Activated CD4-positive, alpha-beta memory T cell treated with anti-CD3 and anti-CD28 coated beads for 36 hours (primary cell): ENCODE measurements at regions not wholly inside any gene's neighbourhood (a gene's known extent, or its start where the extent isn't known, plus 50 kb on each side); places are given as distances from the start of the nearest gene placed in this dataset.

Experiments used
- CTCF ChIA-PET: fragments of 350-600 bp; sonication (Branson Sonifier 250); formaldehyde crosslinking; loops from one replicate; lab custom pipeline; 2021; ENCODE audit warnings: antibody characterized with exemption, inconsistent platforms; lab: Charles Lee
- POLR2A ChIA-PET: fragments of 350-600 bp; sonication (Branson Sonifier 250); formaldehyde crosslinking; loops from one replicate; lab custom pipeline; 2021; ENCODE audit warnings: antibody characterized with exemption; lab: Charles Lee
- DNase-seq: peaks from one replicate; pipeline ENCODE4 v3.0.0-alpha.2; 2020
- H3K27ac Mint-ChIP-seq: one replicate; pipeline ENCODE4 v1.8.0; 2021; ENCODE audit warnings: mixed read lengths
- H3K27me3 Mint-ChIP-seq: one replicate; pipeline ENCODE4 v1.8.0; 2021; ENCODE audit warnings: mixed read lengths
- H3K36me3 Mint-ChIP-seq: one replicate; pipeline ENCODE4 v1.8.0; 2021; ENCODE audit warnings: mixed read lengths
- H3K4me1 Mint-ChIP-seq: one replicate; pipeline ENCODE4 v1.8.0; 2021; ENCODE audit warnings: low read depth, mixed read lengths
- H3K4me3 Mint-ChIP-seq: one replicate; pipeline ENCODE4 v1.8.0; 2021; ENCODE audit warnings: mild to moderate bottlenecking, mixed read lengths
- H3K9me3 Mint-ChIP-seq: one replicate; pipeline ENCODE4 v1.8.0; 2021; ENCODE audit warnings: mixed read lengths
- intact Hi-C: fragments of 100-400 bp; cut with micrococcal nuclease; formaldehyde crosslinking; loops from one replicate; pipeline ENCODE4 v1.15.1; 2023

GRCh38 chr12:16901946-16902345, 296.0 kb upstream of the LMO3 start:
- intact Hi-C loops, result no loop called here
- POLR2A ChIA-PET, result no interaction called here
- DNase-seq, result no peak
- Mint-ChIP-seq H3K27me3 (no peaks in the 10 kb centered on the region), H3K9me3 (peaks cover 40% of the 10 kb centered on the region), H3K36me3 (no peaks in the 10 kb centered on the region), H3K27ac (no peak overlapping the region), H3K4me3 (no peak overlapping the region), H3K4me1 (no peaks in the 10 kb centered on the region)
- CTCF ChIA-PET, result no interaction called here

GRCh38 chr12:16893426-16893825, 287.5 kb upstream of the LMO3 start:
- Mint-ChIP-seq H3K4me1 (no peaks in the 10 kb centered on the region), H3K4me3 (no peak overlapping the region), H3K9me3 (peaks cover 17% of the 10 kb centered on the region), H3K27ac (no peak overlapping the region), H3K27me3 (no peaks in the 10 kb centered on the region), H3K36me3 (no peaks in the 10 kb centered on the region)
- ChIA-PET POLR2A (no interaction called here), CTCF (no interaction called here)
- intact Hi-C loops, result no loop called here
- DNase-seq, result no peak

GRCh38 chr12:16891673-16892072, 285.7 kb upstream of the LMO3 start:
- Mint-ChIP-seq H3K27me3 (no peaks in the 10 kb centered on the region), H3K36me3 (no peaks in the 10 kb centered on the region)
- POLR2A ChIA-PET, result no interaction called here

DNA sequence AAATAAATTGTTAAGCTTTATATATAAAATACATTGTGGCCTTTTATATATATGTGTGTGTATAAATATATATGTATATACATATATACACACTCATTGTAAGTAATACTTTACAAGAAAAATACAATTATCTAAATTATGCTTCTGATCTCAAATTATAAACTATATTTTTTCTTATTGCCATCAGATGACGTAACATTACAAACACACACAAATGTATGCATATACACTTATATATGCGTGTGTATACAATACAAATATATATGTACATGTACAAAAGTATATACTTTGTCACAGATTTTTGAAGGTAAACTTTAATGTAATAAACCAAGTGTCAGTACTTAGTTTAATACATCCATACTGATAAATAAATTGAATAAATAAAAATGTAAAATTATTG, 278.9 kb upstream of the LMO3 start:
- no peaks in the 10 kb centered on the region for H3K4me1 Mint-ChIP-seq
- DNase-seq, result no peak
- H3K9me3 Mint-ChIP-seq, result peaks cover 25% of the 10 kb centered on the region
- CTCF ChIA-PET, result no interaction called here
- no peaks in the 10 kb centered on the region for H3K27me3 Mint-ChIP-seq
- POLR2A ChIA-PET, result no interaction called here
- no peaks in the 10 kb centered on the region for H3K36me3 Mint-ChIP-seq
- intact Hi-C loops, result no loop called here
- H3K4me3 Mint-ChIP-seq, result no peak overlapping the region
- H3K27ac Mint-ChIP-seq, result no peak overlapping the region

More at GRCh38 chr12:16891673-16892072, 285.7 kb upstream of the LMO3 start:
- DNase-seq, result no peak
- H3K27ac Mint-ChIP-seq, result no peak overlapping the region
- intact Hi-C loops, result no loop called here
- H3K4me3 Mint-ChIP-seq, result no peak overlapping the region
- peaks cover 23% of the 10 kb centered on the region for H3K9me3 Mint-ChIP-seq
- no peaks in the 10 kb centered on the region for H3K4me1 Mint-ChIP-seq
- CTCF ChIA-PET, result no interaction called here

DNA sequence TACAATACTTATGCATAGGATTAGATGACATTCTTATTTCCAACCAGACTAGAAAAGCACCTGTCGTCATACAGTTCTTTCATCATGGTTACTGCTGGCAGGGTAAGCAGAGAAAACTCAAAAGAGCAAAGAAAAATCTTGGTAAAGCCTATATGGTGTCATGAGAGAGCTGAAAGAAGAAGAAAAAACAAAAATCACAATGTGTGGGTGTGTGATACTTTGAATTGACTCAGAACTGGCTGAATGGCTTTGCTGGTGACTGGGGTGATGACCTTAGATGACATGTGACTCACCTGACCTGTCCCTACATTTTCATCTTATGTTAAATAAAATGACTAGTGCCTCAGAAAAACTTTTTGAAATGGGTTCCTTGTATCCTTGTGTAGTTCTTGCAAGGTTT, 278.1 kb upstream of the LMO3 start:
- CTCF ChIA-PET, result no interaction called here
- Mint-ChIP-seq H3K4me3 (no peak overlapping the region), H3K36me3 (no peaks in the 10 kb centered on the region), H3K27me3 (no peaks in the 10 kb centered on the region), H3K9me3 (peaks cover 18% of the 10 kb centered on the region), H3K27ac (no peak overlapping the region), H3K4me1 (no peaks in the 10 kb centered on the region)
- intact Hi-C loops, result no loop called here
- POLR2A ChIA-PET, result no interaction called here
- DNase-seq, result no peak

DNA sequence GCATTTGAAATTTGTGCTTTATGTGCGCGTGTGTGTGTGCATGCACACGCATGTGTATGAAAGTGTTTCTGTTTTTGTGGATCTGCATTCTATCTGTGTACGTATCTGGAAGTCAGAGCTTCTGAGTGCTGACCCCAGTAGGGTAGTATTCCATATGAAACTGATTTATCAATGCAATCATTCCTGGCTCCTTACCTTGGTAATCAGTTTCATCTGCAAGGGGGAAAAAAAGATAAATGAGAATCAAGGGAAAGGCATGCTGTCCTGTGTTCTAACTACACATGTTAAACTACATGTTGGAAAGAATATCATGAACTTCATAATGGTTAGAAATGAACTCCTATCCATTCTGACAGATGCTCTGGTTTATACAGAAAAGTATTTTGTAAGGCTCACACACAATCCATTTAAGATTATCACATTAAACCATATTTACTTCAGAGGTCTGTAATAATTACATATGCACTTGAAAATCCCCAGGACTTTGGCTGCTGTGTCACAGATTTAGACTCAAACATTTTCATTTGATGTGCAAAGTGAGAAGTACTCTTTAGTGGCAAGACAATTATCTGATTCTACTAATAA, 276.1 kb upstream of the LMO3 start:
- Mint-ChIP-seq H3K27me3 (no peaks in the 10 kb centered on the region), H3K36me3 (no peaks in the 10 kb centered on the region), H3K4me3 (no peak overlapping the region), H3K27ac (no peak overlapping the region), H3K9me3 (peaks cover 5% of the 10 kb centered on the region), H3K4me1 (no peaks in the 10 kb centered on the region)
- no peak for DNase-seq
- ChIA-PET CTCF (no interaction called here), POLR2A (no interaction called here)
- intact Hi-C loops, result no loop called here

DNA sequence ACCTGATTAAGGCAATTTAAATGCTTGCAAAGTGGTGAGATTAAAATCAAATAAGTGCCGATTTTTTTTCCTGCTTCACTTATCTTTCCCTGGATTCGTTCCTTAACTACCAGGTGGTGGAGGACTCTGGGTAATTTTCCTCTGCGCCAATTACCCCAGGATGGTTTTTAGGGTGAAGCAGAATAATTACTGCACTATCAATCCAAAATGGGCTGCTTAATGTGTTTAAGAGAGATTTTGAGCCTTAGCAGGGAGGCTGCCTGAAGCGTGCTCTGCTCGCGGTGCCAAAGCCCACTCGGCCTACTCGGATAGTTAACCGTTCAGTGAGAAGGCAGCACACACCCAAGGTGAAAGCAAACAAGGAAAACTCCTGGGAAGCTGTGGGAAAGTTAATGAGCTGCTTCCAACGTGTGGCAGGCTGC, 274.9 kb upstream of the LMO3 start:
- POLR2A ChIA-PET, result no interaction called here
- Mint-ChIP-seq H3K4me3 (no peak overlapping the region), H3K9me3 (peaks cover 4% of the 10 kb centered on the region), H3K27me3 (no peaks in the 10 kb centered on the region), H3K36me3 (no peaks in the 10 kb centered on the region), H3K4me1 (no peaks in the 10 kb centered on the region), H3K27ac (no peak overlapping the region)
- intact Hi-C loops, result no loop called here
- CTCF ChIA-PET, result no interaction called here
- DNase-seq, result no peak

DNA sequence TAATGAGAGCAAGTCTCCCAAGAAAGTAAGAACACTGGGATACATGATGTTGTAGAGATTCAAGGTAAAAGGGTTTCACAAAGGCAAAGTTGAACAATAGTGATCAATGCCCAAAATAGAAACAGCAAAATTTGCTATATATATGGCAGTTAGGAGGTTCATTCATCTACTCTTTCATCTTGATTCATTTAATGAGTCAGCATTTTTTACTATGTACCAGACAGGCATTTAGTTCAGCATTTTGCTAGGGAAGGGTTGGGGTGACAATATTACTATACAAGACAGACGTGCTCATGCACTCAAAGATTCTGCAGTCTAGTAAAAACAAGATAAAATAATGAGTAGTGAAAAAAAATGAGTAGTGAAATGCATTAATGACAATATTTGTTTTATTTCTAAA, 264.9 kb upstream of the LMO3 start:
- ChIA-PET POLR2A (no interaction called here), CTCF (no interaction called here)
- no peak for DNase-seq
- intact Hi-C loops, result no loop called here
- Mint-ChIP-seq H3K27ac (no peak overlapping the region), H3K9me3 (peaks cover 10% of the 10 kb centered on the region), H3K4me3 (no peak overlapping the region), H3K4me1 (no peaks in the 10 kb centered on the region), H3K36me3 (no peaks in the 10 kb centered on the region), H3K27me3 (no peaks in the 10 kb centered on the region)

DNA sequence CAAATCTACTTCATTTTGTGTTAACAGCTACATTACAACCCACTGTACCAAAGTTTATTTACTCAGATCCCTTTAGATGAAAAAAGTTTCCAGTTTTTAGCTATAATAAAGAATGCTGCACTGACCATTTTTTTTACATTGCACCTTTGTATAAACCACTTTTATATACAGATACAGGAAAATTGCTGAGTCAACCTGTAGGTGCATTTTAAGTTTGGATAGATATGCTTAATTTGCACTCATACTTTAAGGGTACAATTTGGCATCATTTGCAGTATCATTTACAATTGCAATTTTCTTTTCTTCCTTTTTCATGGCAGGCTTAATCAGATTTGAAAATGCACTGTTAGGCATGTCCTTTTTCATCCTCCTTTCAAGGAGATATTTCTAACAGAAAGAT, 257.8 kb upstream of the LMO3 start:
- no peak overlapping the region for H3K4me3 Mint-ChIP-seq
- H3K4me1 Mint-ChIP-seq, result no peaks in the 10 kb centered on the region
- CTCF ChIA-PET, result no interaction called here
- no peak for DNase-seq
- no peaks in the 10 kb centered on the region for H3K36me3 Mint-ChIP-seq
- intact Hi-C loops, result no loop called here
- no peak overlapping the region for H3K27ac Mint-ChIP-seq
- peaks cover 5% of the 10 kb centered on the region for H3K9me3 Mint-ChIP-seq
- no peaks in the 10 kb centered on the region for H3K27me3 Mint-ChIP-seq
- POLR2A ChIA-PET, result no interaction called here

GRCh38 chr12:16857456-16857923, 251.5 kb upstream of the LMO3 start:
- ChIA-PET CTCF (no interaction called here), POLR2A (no interaction called here)
- no peaks in the 10 kb centered on the region for H3K36me3 Mint-ChIP-seq
- DNase-seq, result no peak
- H3K4me3 Mint-ChIP-seq, result no peak overlapping the region
- no peak overlapping the region for H3K27ac Mint-ChIP-seq
- no peaks in the 10 kb centered on the region for H3K27me3 Mint-ChIP-seq
- peaks cover 16% of the 10 kb centered on the region for H3K9me3 Mint-ChIP-seq
- intact Hi-C loops, result no loop called here
- no peaks in the 10 kb centered on the region for H3K4me1 Mint-ChIP-seq

- H3K27me3 Mint-ChIP-seq, result no peaks in the 10 kb centered on the region
- H3K4me3 Mint-ChIP-seq, result no peak overlapping the region
- ChIA-PET POLR2A (no interaction called here), CTCF (no interaction called here)
- peaks cover 16% of the 10 kb centered on the region for H3K9me3 Mint-ChIP-seq
- intact Hi-C loops, result no loop called here
- H3K4me1 Mint-ChIP-seq, result no peaks in the 10 kb centered on the region
- H3K27ac Mint-ChIP-seq, result no peak overlapping the region
- H3K36me3 Mint-ChIP-seq, result no peaks in the 10 kb centered on the region
- no peak for DNase-seq
These were observed 248.5 kb upstream of the LMO3 start for GRCh38 chr12:16854465-16854864.

GRCh38 chr12:16849473-16849872, 243.5 kb upstream of the LMO3 start:
- Mint-ChIP-seq H3K9me3 (peaks cover 11% of the 10 kb centered on the region), H3K4me1 (no peaks in the 10 kb centered on the region), H3K27ac (no peak overlapping the region), H3K4me3 (no peak overlapping the region), H3K36me3 (no peaks in the 10 kb centered on the region), H3K27me3 (no peaks in the 10 kb centered on the region)
- ChIA-PET POLR2A (no interaction called here), CTCF (no interaction called here)
- no peak for DNase-seq
- intact Hi-C loops, result no loop called here

DNA sequence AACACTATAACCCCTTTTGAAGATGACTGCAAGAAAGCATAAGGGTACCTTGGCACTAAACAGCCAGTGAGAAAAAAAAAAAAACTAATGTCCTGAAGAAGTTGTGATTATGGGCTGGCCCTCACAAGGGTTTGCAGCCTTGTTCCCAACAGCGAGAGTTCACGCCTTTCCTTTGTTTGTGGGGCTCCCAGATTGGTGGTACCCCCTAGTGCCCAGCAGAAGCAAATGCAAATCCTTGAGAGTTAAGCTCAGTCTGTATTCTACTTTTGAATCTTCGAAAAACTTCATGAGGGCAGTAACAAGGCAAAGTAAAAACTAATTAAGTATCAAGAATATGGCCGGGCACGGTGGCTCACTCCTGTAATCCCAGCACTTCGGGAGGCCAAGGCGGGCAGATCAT, 238.9 kb upstream of the LMO3 start:
- Mint-ChIP-seq H3K4me3 (no peak overlapping the region), H3K27ac (no peak overlapping the region), H3K9me3 (peaks cover 16% of the 10 kb centered on the region), H3K4me1 (no peaks in the 10 kb centered on the region), H3K27me3 (no peaks in the 10 kb centered on the region), H3K36me3 (no peaks in the 10 kb centered on the region)
- ChIA-PET CTCF (no interaction called here), POLR2A (no interaction called here)
- intact Hi-C loops, result no loop called here
- no peak for DNase-seq
